Upper lobe of left lung (tissue), 4 donors: ENCODE measurements at regions not wholly inside any gene's neighbourhood (a gene's known extent, or its start where the extent isn't known, plus 50 kb on each side); places are given as distances from the start of the nearest gene placed in this dataset.

Experiments used
- CTCF ChIP-seq, 6 experiments: fragments of 450-650 bp in 4 of 6; fragments of 200-600 bp in 2 of 6; sonication (generic) in 2 of 6; IDR thresholded peaks; one replicate each; pipeline ENCODE4 v1.5.1; 2016 to 2019; ENCODE audit warnings: antibody characterized with exemption in 6 of 6
- EP300 ChIP-seq, 4 donors: sonication (generic); formaldehyde crosslinking; IDR thresholded peaks; one replicate each; pipeline ENCODE4 v1.5.1; 2017; ENCODE audit warnings: antibody characterized with exemption in 4 of 4, control low read depth in 2 of 4
- POLR2A ChIP-seq, 4 donors: fragments of 450-650 bp; IDR thresholded peaks; one replicate each; pipeline ENCODE4 v1.5.1; 2016 to 2017; ENCODE audit warnings: antibody characterized with exemption in 4 of 4, mild to moderate bottlenecking in 2 of 4
- POLR2AphosphoS5 ChIP-seq, 2 donors: sonication (generic); formaldehyde crosslinking; IDR thresholded peaks; one replicate each; pipeline ENCODE4 v1.5.1; 2017; ENCODE audit warnings: antibody characterized with exemption in 2 of 2

GRCh38 chr6:168380956-168381605 lies 59.9 kb upstream of the SMOC2 start:
- TF ChIP-seq EP300 (IDR thresholded peaks at IDR 0.05) (no peak), POLR2A (IDR thresholded peaks at IDR 0.05) (no peak), CTCF (IDR thresholded peaks at IDR 0.05) (no peak), POLR2AphosphoS5 (IDR thresholded peaks at IDR 0.05) (no peak)
